ENCODE measurements at regions not wholly inside any gene's neighbourhood (a gene's known extent, or its start where the extent isn't known, plus 50 kb on each side); places are given as distances from the start of the nearest gene placed in this dataset.

- FAIRE-seq, result no peak
- intact Hi-C loops (cut with DNase I), result no loop called here
Measured at GRCh38 chr1:4124631-4125145, 224.6 kb upstream of the C1orf174 start.

GRCh38 chr1:4126251-4126650, 226.2 kb upstream of the C1orf174 start:
- no peak overlapping the region for H3K9ac ChIP-seq (ENCODE audit: low read length in 3 of 3)
- FAIRE-seq (no peak), DNase-seq (no peak)
- H3K9me3 ChIP-seq (ENCODE audit: control insufficient read depth in 2 of 3, insufficient read depth in 1 of 3, low read length in 3 of 3), result no peaks in the 10 kb centered on the region
- no peaks in the 10 kb centered on the region for H3K4me1 ChIP-seq (ENCODE audit: control insufficient read depth in 2 of 3, insufficient read depth in 2 of 3, low read depth in 1 of 3, low read length in 3 of 3)
- H3K4me3 ChIP-seq (ENCODE audit: low read length in 3 of 3), result no peak overlapping the region
- no peak overlapping the region for H3K27ac ChIP-seq (ENCODE audit: low read depth in 2 of 2, low read length in 2 of 2)
- H3K36me3 ChIP-seq (ENCODE audit: control insufficient read depth in 2 of 3, insufficient read depth in 3 of 3, low read length in 3 of 3), result no peaks in the 10 kb centered on the region
- TF ChIP-seq CTCF (IDR thresholded peaks at IDR 0.05; ENCODE audit: borderline replicate concordance, extremely low read depth, insufficient read depth), result no peak
- intact Hi-C loops (cut with DNase I), result no loop called here
- H3K27me3 ChIP-seq (ENCODE audit: control insufficient read depth, insufficient read depth, low read length), result no peaks in the 10 kb centered on the region

More at GRCh38 chr1:4124631-4125145, 224.6 kb upstream of the C1orf174 start:
- no peaks in the 10 kb centered on the region for H3K9me3 ChIP-seq (ENCODE audit: control insufficient read depth in 2 of 3, insufficient read depth in 1 of 3, low read length in 3 of 3)
- H3K4me3 ChIP-seq (ENCODE audit: low read length in 3 of 3), result no peak overlapping the region
- no peak for TF ChIP-seq CTCF (IDR thresholded peaks at IDR 0.05; ENCODE audit: borderline replicate concordance, extremely low read depth, insufficient read depth)
- DNase-seq, result no peak
- no peaks in the 10 kb centered on the region for H3K27me3 ChIP-seq (ENCODE audit: control insufficient read depth, insufficient read depth, low read length)
- no peaks in the 10 kb centered on the region for H3K36me3 ChIP-seq (ENCODE audit: control insufficient read depth in 2 of 3, insufficient read depth in 3 of 3, low read length in 3 of 3)
- no peak overlapping the region for H3K27ac ChIP-seq (ENCODE audit: low read depth in 2 of 2, low read length in 2 of 2)
- no peak overlapping the region for H3K9ac ChIP-seq (ENCODE audit: low read length in 3 of 3)
- H3K4me1 ChIP-seq (ENCODE audit: control insufficient read depth in 2 of 3, insufficient read depth in 2 of 3, low read depth in 1 of 3, low read length in 3 of 3), result no peaks in the 10 kb centered on the region

GRCh38 chr1:4126731-4127591, 226.9 kb upstream of the C1orf174 start:
- no peak for DNase-seq
- Histone ChIP-seq H3K27ac (ENCODE audit: low read depth in 2 of 2, low read length in 2 of 2) (no peak overlapping the region), H3K9ac (ENCODE audit: low read length in 3 of 3) (no peak overlapping the region), H3K9me3 (ENCODE audit: control insufficient read depth in 2 of 3, insufficient read depth in 1 of 3, low read length in 3 of 3) (no peaks in the 10 kb centered on the region), H3K4me1 (ENCODE audit: control insufficient read depth in 2 of 3, insufficient read depth in 2 of 3, low read depth in 1 of 3, low read length in 3 of 3) (no peaks in the 10 kb centered on the region), H3K4me3 (ENCODE audit: low read length in 3 of 3) (no peak overlapping the region), H3K27me3 (ENCODE audit: control insufficient read depth, insufficient read depth, low read length) (no peaks in the 10 kb centered on the region), H3K36me3 (ENCODE audit: control insufficient read depth in 2 of 3, insufficient read depth in 3 of 3, low read length in 3 of 3) (no peaks in the 10 kb centered on the region)
- no peak for FAIRE-seq
- intact Hi-C loops (cut with DNase I), result no loop called here
- TF ChIP-seq CTCF (IDR thresholded peaks at IDR 0.05; ENCODE audit: borderline replicate concordance, extremely low read depth, insufficient read depth), result no peak

All from kidney (tissue), 13 donors.